ENCODE measurements at regions not wholly inside any gene's neighbourhood (a gene's known extent, or its start where the extent isn't known, plus 50 kb on each side); places are given as distances from the start of the nearest gene placed in this dataset.
"Not testable (repeated sequence)": the region's sequence is repeated elsewhere in the genome, so short reads cannot be mapped to it uniquely, and the experiment has no call there.

GRCh38 chr9:17846948-17847655 lies 268.2 kb downstream of the SH3GL2 start:
- no peak for DNase-seq (ENCODE audit: low read depth in 2 of 2)

GRCh38 chr9:17847908-17848307 lies 269.0 kb downstream of the SH3GL2 start:
- no peak for DNase-seq (ENCODE audit: low read depth in 2 of 2)

GRCh38 chr9:17852108-17852507 lies 273.2 kb downstream of the SH3GL2 start:
- DNase-seq (ENCODE audit: low read depth in 2 of 2) = no peak

GRCh38 chr9:17854487-17854886 lies 275.6 kb downstream of the SH3GL2 start:
- no peak for DNase-seq (ENCODE audit: low read depth in 2 of 2)

- no peak for DNase-seq (ENCODE audit: low read depth in 2 of 2)
Measured at GRCh38 chr9:17856995-17857394, 278.1 kb downstream of the SH3GL2 start.

GRCh38 chr9:17859228-17859627 lies 280.4 kb downstream of the SH3GL2 start:
- DNase-seq (ENCODE audit: low read depth in 2 of 2) = no peak

GRCh38 chr9:17859987-17860386 lies 281.1 kb downstream of the SH3GL2 start:
- DNase-seq (ENCODE audit: low read depth in 2 of 2) = no peak

GRCh38 chr9:17862101-17862500 lies 283.2 kb downstream of the SH3GL2 start:
- DNase-seq (ENCODE audit: low read depth in 2 of 2) = no peak

GRCh38 chr9:17862629-17863028 lies 283.8 kb downstream of the SH3GL2 start:
- no peak for DNase-seq (ENCODE audit: low read depth in 2 of 2)

GRCh38 chr9:17863213-17863883 lies 284.5 kb downstream of the SH3GL2 start:
- no peak for DNase-seq (ENCODE audit: low read depth in 2 of 2)

- no peak for DNase-seq (ENCODE audit: low read depth in 2 of 2)
Measured at GRCh38 chr9:17863924-17864323, 285.1 kb downstream of the SH3GL2 start.

GRCh38 chr9:17864951-17865350 lies 286.1 kb downstream of the SH3GL2 start:
- DNase-seq (ENCODE audit: low read depth in 2 of 2) = no peak

GRCh38 chr9:17865881-17866280 lies 287.0 kb downstream of the SH3GL2 start:
- DNase-seq (ENCODE audit: low read depth in 2 of 2) = no peak

GRCh38 chr9:17870722-17871121 lies 291.9 kb downstream of the SH3GL2 start:
- DNase-seq (ENCODE audit: low read depth in 2 of 2) = no peak

GRCh38 chr9:17871213-17871890 lies 292.5 kb downstream of the SH3GL2 start:
- no peak for DNase-seq (ENCODE audit: low read depth in 2 of 2)

- no peak for DNase-seq (ENCODE audit: low read depth in 2 of 2)
Measured at GRCh38 chr9:17875886-17876285, 297.0 kb downstream of the SH3GL2 start.

- no peak for DNase-seq (ENCODE audit: low read depth in 2 of 2)
Measured at GRCh38 chr9:17876687-17877086, 297.8 kb downstream of the SH3GL2 start.

GRCh38 chr9:17878810-17879370 lies 300.0 kb downstream of the SH3GL2 start:
- no peak for DNase-seq (ENCODE audit: low read depth in 2 of 2)

- no peak for DNase-seq (ENCODE audit: low read depth in 2 of 2)
Measured at GRCh38 chr9:17881371-17881770, 302.5 kb downstream of the SH3GL2 start.

- no peak for DNase-seq (ENCODE audit: low read depth in 2 of 2)
Measured at GRCh38 chr9:17882688-17883594, 304.1 kb downstream of the SH3GL2 start.

GRCh38 chr9:17888066-17888465 lies 309.2 kb downstream of the SH3GL2 start:
- no peak for DNase-seq (ENCODE audit: low read depth in 2 of 2)

GRCh38 chr9:17888964-17889363 lies 310.1 kb downstream of the SH3GL2 start:
- not testable (repeated sequence) for DNase-seq (ENCODE audit: low read depth in 2 of 2)
